GM20000 (cell line): ENCODE measurements at regions not wholly inside any gene's neighbourhood (a gene's known extent, or its start where the extent isn't known, plus 50 kb on each side); places are given as distances from the start of the nearest gene placed in this dataset.

Source experiments
- DNase-seq: peaks from one replicate; pipeline ENCODE4 v3.0.0; 2012; ENCODE audit warnings: low spot score
- TF ChIP-seq, protein P1 (sequence below): IDR thresholded peaks from 2 replicates; pipeline ENCODE4 v1.5.1; 2012; ENCODE audit warnings: mild to moderate bottlenecking, control low read depth; ENCODE audit errors: extremely low read depth, missing control alignments

DNA sequence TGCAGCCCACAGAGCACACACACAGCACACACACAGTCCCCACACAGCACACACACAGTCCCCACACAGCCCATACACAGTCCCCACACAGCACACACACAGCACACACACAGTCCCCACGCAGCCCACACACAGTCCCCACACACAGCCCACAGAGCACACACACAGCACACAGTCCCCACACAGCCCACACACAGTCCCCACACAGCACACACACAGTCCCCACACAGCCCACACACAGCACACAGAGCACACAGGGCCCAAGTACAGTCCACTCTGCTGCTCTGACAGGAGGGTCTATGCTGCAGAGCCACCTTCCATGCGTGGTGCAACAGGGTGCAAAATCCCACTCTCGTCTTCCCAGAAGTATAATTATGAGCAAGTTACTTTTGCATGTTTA is 240.5 kb upstream of the SALL3 start:
- DNase-seq, result no peak
- TF ChIP-seq, protein P1, sequence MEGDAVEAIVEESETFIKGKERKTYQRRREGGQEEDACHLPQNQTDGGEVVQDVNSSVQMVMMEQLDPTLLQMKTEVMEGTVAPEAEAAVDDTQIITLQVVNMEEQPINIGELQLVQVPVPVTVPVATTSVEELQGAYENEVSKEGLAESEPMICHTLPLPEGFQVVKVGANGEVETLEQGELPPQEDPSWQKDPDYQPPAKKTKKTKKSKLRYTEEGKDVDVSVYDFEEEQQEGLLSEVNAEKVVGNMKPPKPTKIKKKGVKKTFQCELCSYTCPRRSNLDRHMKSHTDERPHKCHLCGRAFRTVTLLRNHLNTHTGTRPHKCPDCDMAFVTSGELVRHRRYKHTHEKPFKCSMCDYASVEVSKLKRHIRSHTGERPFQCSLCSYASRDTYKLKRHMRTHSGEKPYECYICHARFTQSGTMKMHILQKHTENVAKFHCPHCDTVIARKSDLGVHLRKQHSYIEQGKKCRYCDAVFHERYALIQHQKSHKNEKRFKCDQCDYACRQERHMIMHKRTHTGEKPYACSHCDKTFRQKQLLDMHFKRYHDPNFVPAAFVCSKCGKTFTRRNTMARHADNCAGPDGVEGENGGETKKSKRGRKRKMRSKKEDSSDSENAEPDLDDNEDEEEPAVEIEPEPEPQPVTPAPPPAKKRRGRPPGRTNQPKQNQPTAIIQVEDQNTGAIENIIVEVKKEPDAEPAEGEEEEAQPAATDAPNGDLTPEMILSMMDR, result no peak

GRCh38 chr18:78739882-78740677 is 239.5 kb upstream of the SALL3 start:
- no peak for DNase-seq
- TF ChIP-seq, protein P1, result no peak

DNA sequence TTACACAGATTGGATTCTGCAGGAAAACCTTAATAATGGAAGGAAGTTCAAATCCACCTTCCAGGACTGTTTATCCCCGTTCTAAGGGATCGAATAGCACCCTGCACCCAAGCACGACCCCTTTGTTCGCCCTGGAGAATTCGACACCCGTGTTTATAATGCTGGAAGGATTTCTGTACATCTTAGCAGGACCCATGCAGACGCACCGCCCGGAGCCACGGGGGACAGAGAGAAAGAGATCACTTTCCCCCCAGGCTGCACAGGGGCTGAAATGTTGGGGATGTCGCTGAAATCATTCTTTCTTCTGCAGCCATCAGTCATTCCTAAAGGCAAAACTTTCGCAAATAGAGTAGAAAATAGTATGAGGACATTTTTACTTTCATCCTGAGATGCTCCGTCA is 238.7 kb upstream of the SALL3 start:
- TF ChIP-seq, protein P1, result no peak
- DNase-seq, result no peak

GRCh38 chr18:78741381-78742217 is 238.0 kb upstream of the SALL3 start:
- no peak for DNase-seq
- TF ChIP-seq, protein P1, result no peak

DNA sequence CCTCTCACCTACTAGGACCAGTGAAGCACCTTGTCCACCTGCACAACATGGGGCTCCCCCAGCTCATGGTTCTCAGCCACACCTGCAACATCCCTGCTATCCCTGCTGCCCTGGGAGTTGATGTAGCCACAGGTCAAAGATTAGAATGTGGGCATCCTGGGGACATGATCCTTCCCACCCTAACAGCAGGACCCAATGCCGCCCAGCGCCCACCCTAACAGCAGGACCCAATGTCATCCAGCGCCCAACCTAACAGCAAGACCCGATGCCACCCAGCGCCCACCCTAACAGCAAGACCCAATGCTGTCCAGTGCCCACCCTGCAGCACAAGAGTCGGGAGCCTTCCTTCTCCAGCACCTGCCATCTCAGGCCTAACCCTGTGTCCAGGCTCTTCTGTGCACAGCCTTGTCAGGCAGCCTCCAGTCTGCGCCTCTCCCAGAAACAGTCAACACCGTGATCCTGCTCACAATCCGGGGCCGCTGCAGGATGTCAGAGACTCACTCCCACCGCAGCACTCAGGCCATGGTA is 237.3 kb upstream of the SALL3 start:
- TF ChIP-seq, protein P1, result no peak
- no peak for DNase-seq

GRCh38 chr18:78743078-78743477 is 236.5 kb upstream of the SALL3 start:
- no peak for DNase-seq
- TF ChIP-seq, protein P1, result no peak

- no peak for DNase-seq
- TF ChIP-seq, protein P1, result no peak
Observed at GRCh38 chr18:78751664-78752063, 228.0 kb upstream of the SALL3 start.
